Kidney capillary endothelial cell (primary cell): ENCODE measurements at regions not wholly inside any gene's neighbourhood (a gene's known extent, or its start where the extent isn't known, plus 50 kb on each side); places are given as distances from the start of the nearest gene placed in this dataset.

Experiments used
- DNase-seq: peaks from one replicate; pipeline ENCODE4 v3.0.0-alpha.2; 2018; ENCODE audit warnings: low spot score

GRCh38 chr2:43171789-43172188, 54.6 kb downstream of the ZFP36L2 start:
- DNase-seq: no peak

- DNase-seq: no peak
Measured at GRCh38 chr2:43170405-43171105, 55.9 kb downstream of the ZFP36L2 start.

DNA sequence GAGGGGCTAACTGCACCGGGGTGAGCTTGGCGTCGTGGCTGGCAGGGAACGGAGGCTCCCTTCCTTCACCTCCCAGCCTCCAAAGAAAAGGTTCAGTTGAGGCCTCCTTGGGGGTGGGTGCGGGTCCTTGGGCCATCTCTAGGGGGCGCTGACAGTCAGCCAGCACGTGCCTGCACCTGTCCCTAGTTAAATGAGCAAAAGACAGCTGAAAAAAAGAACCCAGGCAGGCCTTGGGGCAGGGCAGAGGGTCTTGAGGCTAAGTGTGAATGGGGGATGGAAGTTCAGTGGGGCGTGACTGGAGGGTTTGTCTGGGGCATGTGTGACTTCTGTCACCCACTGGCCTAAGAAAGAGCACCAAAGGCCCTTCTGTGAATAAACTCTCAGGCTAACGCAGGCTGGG, 56.4 kb downstream of the ZFP36L2 start:
- DNase-seq: no peak

GRCh38 chr2:43169099-43169945, 57.1 kb downstream of the ZFP36L2 start:
- peak; percentile 56 for DNase-seq

DNA sequence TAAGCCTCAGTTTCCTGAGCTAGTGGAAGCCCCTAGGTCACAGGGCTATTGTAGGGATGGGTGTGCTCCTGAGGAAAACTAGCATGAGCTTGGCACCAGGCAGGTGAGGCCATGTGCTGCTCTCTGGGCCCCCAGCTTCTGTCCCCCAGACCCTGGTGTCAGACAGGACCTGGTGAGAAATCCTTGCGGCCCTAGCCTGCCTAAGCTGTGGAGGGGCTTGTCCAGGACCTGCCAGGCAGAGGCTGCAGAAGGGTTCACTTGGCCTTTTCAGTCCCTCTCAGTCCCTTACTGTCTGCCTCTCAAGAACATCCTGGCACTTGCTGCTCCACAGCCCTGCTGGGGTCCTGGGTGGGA, 58.4 kb downstream of the ZFP36L2 start:
- DNase-seq: no peak

GRCh38 chr2:43165378-43166069, 60.9 kb downstream of the ZFP36L2 start:
- no peak for DNase-seq

- DNase-seq: no peak
Measured at GRCh38 chr2:43164686-43165085, 61.7 kb downstream of the ZFP36L2 start.

GRCh38 chr2:43163584-43164270, 62.7 kb downstream of the ZFP36L2 start:
- DNase-seq: no peak

DNA sequence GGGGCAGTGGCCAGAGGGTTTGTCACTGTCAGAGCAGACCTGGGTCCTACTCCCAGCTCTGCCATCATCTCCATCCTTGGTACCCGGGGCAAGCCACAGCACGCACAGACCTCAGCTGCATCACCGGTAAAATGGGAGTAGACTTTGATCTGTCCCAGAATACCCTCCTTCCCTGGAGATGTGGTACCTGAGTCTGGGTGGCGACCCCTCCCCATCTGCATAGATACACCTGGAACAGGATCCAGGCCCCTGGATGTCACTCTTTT, 64.0 kb downstream of the ZFP36L2 start:
- no peak for DNase-seq

DNA sequence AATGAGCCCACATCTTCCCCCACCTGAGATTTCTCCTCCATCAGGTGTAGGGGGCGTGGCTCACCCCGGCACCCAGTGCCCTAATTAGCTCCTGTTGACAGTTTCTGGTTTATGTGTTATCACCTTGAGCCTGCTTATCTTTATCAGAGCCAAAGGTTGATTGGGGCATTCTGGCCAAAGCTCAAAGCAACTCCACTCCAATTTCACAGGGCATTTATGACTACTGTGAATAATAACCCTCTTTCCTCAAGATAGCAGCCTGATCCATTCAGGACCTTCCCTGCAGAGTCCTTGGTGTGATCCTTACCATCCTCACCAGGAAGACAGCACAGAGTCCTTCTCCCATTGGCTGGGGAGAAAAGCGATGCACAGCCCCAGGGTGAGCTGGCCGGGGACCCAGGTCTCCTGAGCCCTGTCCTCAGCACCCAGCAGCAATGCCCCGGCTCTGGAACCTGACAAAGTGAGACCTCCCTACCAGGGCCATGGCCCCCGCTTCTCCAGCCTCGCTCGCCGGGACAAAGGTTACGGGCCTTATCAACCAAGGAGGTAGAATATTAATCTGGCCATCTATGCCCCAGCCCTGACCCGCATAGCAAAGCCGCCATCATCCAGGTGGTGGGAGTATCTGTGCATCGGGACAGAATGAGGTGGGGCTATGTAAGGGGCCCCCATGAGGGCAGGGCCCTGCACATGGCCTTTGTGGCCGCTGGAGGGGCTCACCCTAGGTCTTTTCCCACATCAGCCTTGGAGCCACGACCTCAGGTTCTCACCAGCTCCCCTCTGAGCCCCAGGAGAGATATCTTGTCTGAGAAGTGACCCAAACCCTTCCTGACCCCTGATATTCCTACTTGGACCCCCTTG, 64.5 kb downstream of the ZFP36L2 start:
- no peak for DNase-seq

- DNase-seq: no peak
Measured at GRCh38 chr2:43160778-43161177, 65.6 kb downstream of the ZFP36L2 start.

DNA sequence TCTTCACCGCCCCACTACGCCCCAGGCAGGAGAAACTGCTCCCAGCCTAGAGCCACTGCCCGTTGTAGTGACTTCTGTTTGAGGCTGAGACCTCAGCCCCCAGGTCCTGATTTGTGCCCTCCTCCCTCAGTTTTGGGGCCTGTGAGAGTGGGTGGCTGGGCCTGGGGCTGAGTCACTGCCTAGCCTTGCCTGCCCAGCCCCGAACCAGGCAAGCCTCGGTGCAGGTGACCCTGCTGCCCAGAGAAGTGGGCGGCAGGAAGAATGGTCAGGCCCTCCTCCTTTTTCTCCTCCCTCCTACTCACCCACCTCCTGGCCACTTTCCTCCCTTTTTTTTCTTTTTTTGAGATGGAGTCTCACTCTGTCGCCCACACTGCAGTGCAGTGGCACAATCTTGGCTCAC, 66.6 kb downstream of the ZFP36L2 start:
- DNase-seq: no peak

- DNase-seq: peak; percentile 74
Measured at GRCh38 chr2:43158259-43158880, 68.0 kb downstream of the ZFP36L2 start.

DNA sequence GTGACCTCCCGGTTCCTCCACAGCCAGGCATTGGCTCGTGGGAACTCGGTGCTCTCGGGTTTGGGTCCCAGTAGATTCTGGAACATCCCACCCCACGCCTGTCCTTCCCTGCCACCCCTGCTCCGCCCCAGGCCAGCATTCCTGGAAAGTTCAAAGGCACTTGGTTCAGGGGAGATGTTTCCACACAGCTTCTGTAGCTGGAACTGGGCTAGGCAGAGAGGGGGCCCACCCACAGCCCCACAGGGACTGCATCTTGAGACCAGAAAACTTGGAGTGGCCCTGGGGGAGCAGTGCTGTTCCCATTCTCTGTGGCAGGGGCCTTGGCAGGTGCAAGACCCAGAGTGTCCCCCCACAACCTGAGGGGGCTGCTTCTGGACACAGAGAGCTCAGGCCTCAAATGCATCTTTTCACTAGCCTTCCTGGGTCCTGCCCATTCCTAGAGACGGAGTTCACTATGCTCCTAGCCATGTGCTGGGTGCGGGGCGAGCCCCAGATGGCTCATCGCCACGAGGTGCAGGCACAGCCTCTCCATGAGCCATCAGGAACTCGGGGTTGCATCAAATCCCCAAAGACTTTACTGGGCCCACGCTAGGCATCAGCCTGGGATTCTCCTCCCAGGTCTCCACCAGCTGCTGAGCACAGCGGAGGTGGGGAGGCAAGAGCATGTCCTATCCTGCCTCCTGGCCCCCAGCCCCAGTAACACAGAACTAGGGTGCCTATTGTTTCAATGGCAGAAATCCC, 68.7 kb downstream of the ZFP36L2 start:
- no peak for DNase-seq

DNA sequence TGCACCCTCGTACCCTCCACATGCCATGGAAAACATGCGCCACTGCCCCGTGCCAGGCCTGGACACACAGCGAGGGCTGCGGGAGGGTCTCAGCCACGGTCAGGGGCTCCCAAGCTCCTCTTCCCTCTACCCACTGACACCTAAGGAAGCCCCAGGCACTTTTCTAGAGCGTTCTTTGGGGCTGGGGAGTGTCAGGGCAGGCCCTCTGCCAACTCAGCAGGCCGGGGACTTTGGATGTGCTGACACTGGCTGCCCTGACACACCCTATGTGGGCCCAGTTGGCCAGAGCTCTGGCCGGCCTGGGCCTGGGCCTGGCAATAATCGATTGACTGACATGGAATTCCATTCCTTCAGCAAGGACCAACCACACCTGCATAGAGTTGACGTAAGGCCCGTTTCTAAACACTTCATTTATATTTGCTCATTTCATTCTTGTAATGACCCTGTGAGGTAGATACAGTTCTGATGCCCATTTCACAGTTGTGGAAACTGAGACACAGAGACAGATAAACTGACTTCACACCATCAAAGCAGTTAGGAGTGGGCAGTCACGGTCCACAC, 70.5 kb downstream of the ZFP36L2 start:
- DNase-seq: no peak

DNA sequence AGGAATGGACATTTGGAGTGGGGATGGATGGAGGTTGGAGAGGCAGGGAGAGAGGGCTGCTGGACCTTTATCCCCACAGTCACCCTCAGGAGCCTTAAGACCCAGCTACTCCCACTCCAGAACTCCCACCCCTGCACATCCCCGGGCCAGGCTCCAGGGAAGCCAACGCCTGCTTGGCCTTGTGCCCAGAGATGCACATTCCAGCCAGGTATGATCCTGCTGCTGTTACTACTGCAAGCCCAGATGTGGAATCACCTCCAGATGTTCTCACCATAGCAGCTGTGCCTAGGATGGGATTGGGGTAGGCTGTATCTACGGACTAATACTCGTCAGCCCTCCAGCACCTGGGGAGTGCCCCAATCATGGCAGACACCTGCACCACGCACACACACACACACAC, 71.7 kb downstream of the ZFP36L2 start:
- DNase-seq: no peak

DNA sequence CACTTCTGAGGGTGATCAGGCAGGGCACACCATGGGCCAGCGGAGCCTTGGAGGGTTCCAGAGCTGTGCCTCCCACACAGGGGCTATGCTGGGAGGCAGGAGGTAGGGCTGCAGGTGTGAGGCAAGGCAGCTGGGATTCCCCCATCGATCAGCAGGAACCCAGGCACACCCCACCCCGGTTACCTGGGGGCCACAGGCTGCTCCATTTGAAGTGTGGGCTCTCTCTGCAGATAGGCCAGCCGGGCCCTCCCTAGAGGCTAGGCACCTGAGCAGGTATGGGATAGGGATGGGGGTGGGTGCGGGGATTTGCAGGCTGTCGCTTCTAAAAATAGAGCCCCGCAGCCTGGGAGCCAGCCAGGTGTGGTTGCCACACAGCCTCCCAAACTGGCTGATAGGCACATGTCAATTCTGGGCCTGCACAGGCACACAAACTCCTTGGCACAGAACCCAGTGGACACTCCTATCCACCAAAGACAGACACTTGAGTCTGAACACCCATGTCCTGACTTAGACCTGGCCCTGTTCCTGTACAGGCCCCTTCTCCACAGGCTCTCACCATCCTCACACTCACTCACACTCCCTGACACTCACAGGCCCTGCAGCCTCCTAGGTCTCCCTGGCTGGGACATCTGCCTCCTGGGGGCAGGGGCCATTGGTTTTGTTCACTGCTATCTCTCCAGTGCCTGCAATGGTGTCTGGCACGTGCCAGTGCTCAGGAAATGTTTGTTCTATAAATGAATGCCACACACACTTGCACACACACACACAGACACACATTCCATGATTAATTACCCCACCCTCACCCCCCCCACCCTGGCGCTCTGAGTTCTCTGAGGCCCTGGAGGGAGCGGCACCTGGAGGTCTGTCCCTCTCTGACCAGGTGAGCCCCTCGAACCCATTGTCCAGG, 73.4 kb downstream of the ZFP36L2 start:
- no peak for DNase-seq

DNA sequence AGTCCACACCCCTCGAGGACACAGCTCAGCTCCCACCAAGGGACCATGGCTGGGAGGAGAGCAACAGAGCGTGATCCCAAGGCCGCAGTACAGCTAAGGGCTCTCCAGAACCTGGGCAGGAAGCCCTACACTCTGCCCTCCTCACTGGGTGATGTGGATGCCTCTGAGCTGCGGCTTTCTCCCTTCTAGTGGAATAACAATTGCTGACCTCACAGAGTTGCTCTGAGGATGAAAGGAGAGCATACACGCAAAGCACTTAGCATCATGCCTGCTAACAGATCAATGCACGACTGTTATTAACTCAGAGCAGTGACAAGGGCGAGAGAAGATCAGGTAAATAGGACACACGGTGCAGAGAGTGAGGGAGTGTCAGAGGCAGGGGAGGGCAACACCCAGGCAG, 74.2 kb downstream of the ZFP36L2 start:
- DNase-seq: no peak

GRCh38 chr2:43149482-43150107, 76.8 kb downstream of the ZFP36L2 start:
- DNase-seq: no peak
